GM12873 (cell line): ENCODE measurements at regions not wholly inside any gene's neighbourhood (a gene's known extent, or its start where the extent isn't known, plus 50 kb on each side); places are given as distances from the start of the nearest gene placed in this dataset.

ENCODE experiments used
- CTCF ChIP-seq: IDR thresholded peaks from 2 replicates; pipeline ENCODE4 v1.5.1; 2012; ENCODE audit warnings: low read depth, mild to moderate bottlenecking, moderate library complexity, low read length, control low read depth; ENCODE audit not compliant: insufficient read depth; ENCODE audit errors: missing control alignments

DNA sequence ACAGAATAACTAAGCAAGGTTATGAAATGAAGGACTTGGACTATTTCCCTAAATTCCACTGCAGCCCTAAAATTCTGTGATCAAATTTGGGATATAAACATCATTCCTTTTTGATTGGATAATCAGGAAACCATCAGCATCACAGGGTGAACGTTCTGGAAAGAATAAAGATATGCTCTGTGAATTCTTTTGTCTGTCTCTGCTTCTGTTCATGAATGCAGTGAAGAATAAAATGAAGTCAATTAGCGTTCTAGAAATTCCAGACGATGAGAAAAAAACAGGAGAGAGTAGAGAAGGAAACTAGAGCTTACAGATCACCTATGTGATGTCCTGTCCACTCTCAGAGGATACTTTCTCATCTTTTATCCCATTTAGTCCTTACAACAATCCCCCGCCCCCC is 295.1 kb upstream of the SOX9 start:
- TF ChIP-seq CTCF, result no peak

- no peak for TF ChIP-seq CTCF
These were observed 292.6 kb upstream of the SOX9 start for GRCh38 chr17:71828182-71828596.

GRCh38 chr17:71830866-71831265 is 290.0 kb upstream of the SOX9 start:
- no peak for TF ChIP-seq CTCF

DNA sequence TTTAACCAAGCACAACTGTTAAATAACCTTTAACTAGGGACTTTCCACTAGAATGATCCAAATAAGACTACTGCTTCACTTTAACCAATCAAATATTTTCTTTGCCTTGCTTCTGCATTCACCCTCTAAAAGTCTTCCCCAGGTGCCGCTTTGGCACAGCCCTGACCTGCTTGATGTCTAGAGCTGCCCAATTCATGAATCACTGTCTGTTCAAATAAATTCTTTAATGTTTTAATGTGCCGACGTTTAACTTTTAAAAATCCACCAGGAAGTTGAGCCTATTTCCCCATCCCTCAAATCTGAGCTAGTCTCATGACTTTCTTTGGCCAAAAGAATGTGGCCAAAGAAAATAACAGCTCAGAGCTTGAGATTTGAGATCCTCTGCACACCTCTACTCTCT is 277.8 kb upstream of the SOX9 start:
- TF ChIP-seq CTCF, result no peak

- TF ChIP-seq CTCF, result no peak
These were observed 275.5 kb upstream of the SOX9 start for GRCh38 chr17:71845337-71845736.

GRCh38 chr17:71846561-71847110 is 274.2 kb upstream of the SOX9 start:
- TF ChIP-seq CTCF, result no peak

DNA sequence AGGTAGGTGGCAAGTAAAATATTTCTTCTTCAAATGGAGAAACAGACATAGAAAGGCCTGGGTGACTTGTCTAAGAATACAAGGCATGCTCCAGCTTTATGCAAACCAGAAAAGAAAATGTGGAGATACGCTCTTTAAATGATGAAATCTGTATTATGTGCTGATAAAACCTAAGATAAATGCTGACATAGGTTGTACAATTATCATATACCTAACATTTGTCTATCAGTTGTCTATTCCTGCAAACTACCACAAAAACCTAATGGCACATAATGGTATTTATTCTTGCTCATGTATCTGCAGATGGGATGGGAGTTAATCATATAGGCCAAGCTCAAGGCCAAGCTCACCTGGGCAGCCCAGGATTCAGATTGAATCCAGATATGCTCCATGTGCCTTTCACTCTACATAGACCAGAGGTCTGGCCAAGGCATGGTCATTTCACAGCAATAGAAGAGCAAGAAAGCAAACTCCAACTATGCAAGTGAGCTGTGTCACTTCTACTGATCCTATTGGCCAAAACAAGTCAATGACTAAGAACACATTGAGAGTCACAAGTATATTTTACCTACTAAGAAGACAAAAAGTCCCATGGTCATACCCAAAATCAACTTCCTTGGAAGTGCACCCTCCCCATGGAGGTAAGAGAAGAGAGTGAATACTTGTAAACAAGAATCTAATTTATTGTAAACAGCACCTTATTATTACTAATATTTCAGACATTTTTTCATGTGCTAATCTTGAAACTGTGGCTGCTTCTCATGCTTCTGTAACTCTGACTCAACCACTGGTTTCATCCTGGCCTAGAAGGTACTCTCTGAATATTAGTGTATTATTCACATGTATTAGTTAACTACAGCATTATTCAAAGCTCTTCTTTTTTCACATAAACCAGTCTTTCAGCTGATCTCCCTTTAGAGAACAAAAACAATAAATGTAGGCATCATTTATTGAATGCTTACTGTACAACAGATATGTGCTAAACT is 270.7 kb upstream of the SOX9 start:
- TF ChIP-seq CTCF, result no peak
